ENCODE measurements at regions not wholly inside any gene's neighbourhood (a gene's known extent, or its start where the extent isn't known, plus 50 kb on each side); places are given as distances from the start of the nearest gene placed in this dataset.

- DNase-seq: no peak
- intact Hi-C loops (cut with DNase I): no loop called here
- H3K27ac ChIP-seq: no peak overlapping the region
Measured at GRCh38 chr3:152891678-152892077, 56.7 kb downstream of the P2RY1 start.

GRCh38 chr3:152892446-152892845 lies 57.5 kb downstream of the P2RY1 start:
- Histone ChIP-seq H3K4me1 (no peaks in the 10 kb centered on the region), H3K9me3 (no peaks in the 10 kb centered on the region), H3K36me3 (no peaks in the 10 kb centered on the region), H3K4me3 (no peak overlapping the region), H3K27ac (no peak overlapping the region), H3K27me3 (no peaks in the 10 kb centered on the region), H3K9ac (ENCODE audit: low read depth in 2 of 2, low read length in 2 of 2) (no peak overlapping the region)
- intact Hi-C loops (cut with DNase I): no loop called here
- TF ChIP-seq CTCF (IDR thresholded peaks at IDR 0.05): no peak
- no peak for DNase-seq

More at GRCh38 chr3:152891678-152892077, 56.7 kb downstream of the P2RY1 start:
- Histone ChIP-seq H3K9ac (ENCODE audit: low read depth in 2 of 2, low read length in 2 of 2) (no peak overlapping the region), H3K4me3 (no peak overlapping the region), H3K4me1 (no peaks in the 10 kb centered on the region), H3K36me3 (no peaks in the 10 kb centered on the region), H3K27me3 (no peaks in the 10 kb centered on the region), H3K9me3 (no peaks in the 10 kb centered on the region)
- TF ChIP-seq CTCF (IDR thresholded peaks at IDR 0.05): no peak

GRCh38 chr3:152893647-152894046 lies 58.7 kb downstream of the P2RY1 start:
- Histone ChIP-seq H3K27ac (no peak overlapping the region), H3K9me3 (no peaks in the 10 kb centered on the region), H3K4me1 (no peaks in the 10 kb centered on the region), H3K36me3 (no peaks in the 10 kb centered on the region), H3K4me3 (no peak overlapping the region), H3K27me3 (no peaks in the 10 kb centered on the region), H3K9ac (ENCODE audit: low read depth in 2 of 2, low read length in 2 of 2) (no peak overlapping the region)
- intact Hi-C loops (cut with DNase I): no loop called here
- DNase-seq: no peak
- TF ChIP-seq CTCF (IDR thresholded peaks at IDR 0.05): no peak

GRCh38 chr3:152899306-152899705 lies 64.4 kb downstream of the P2RY1 start:
- no peak for DNase-seq
- intact Hi-C loops (cut with DNase I): no loop called here
- no peak for TF ChIP-seq CTCF (IDR thresholded peaks at IDR 0.05)
- no peaks in the 10 kb centered on the region for H3K9me3 ChIP-seq
- no peaks in the 10 kb centered on the region for H3K4me1 ChIP-seq
- no peaks in the 10 kb centered on the region for H3K27me3 ChIP-seq
- H3K27ac ChIP-seq: no peak overlapping the region
- no peaks in the 10 kb centered on the region for H3K36me3 ChIP-seq
- no peak overlapping the region for H3K9ac ChIP-seq (ENCODE audit: low read depth in 2 of 2, low read length in 2 of 2)
- H3K4me3 ChIP-seq: no peak overlapping the region

GRCh38 chr3:152902141-152902669 lies 67.3 kb downstream of the P2RY1 start:
- H3K9me3 ChIP-seq: no peaks in the 10 kb centered on the region
- H3K27me3 ChIP-seq: no peaks in the 10 kb centered on the region
- H3K36me3 ChIP-seq: no peaks in the 10 kb centered on the region
- H3K4me3 ChIP-seq: no peak overlapping the region
- DNase-seq: no peak
- no peak overlapping the region for H3K9ac ChIP-seq (ENCODE audit: low read depth in 2 of 2, low read length in 2 of 2)
- intact Hi-C loops (cut with DNase I): no loop called here
- TF ChIP-seq CTCF (IDR thresholded peaks at IDR 0.05): no peak
- no peak overlapping the region for H3K27ac ChIP-seq
- H3K4me1 ChIP-seq: no peaks in the 10 kb centered on the region
